ENCODE measurements at regions not wholly inside any gene's neighbourhood (a gene's known extent, or its start where the extent isn't known, plus 50 kb on each side); places are given as distances from the start of the nearest gene placed in this dataset.

DNA sequence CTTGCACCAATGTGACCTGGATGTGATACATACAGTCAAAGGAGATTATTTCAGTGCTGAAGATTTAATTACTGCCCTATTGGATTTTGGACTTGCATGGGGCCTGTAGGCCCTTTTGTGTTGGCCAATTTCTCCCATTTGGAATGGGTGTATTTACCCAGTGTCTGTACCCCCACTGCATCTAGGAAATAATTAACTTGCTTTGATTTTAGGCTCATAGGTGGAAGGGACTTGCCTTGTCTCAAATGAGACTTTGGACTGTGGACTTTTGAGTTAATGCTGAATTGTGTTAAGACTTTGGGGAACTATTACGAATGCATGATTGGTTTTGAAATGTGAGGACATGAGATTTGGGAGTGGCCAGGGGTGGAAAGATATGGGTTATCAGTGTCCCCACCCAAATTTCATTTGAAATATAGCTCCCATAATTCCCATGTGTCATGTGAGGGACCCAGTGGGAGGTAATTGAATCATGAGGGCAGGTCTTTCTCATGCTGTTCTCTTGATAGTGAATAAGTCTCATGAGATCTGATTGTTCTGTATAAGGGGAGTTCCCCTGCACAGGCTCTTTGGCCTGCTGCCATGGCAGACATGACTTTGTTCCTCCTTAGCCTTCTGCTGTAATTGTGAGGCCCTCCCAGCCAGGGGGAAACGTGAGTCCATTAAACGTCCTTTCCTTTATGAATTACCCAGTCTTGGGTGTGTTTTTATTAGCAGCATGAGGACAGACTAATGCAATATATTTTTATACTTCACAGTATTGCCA, 362.2 kb upstream of the SPANXN4 start:
- no peaks in the 10 kb centered on the region for H3K27me3 ChIP-seq (ENCODE audit: control insufficient read depth in 2 of 2, insufficient read depth in 2 of 2, low read length in 2 of 2)
- H4K20me1 ChIP-seq (replicated peaks; ENCODE audit: control insufficient read depth, extremely low read depth, insufficient read depth, low read length) = no peaks in the 10 kb centered on the region
- H3K27ac ChIP-seq (ENCODE audit: insufficient read depth, low read depth, low read length) = no peak overlapping the region
- no peak overlapping the region for H3K4me3 ChIP-seq (replicated peaks in 1 of 3; ENCODE audit: insufficient read depth in 1 of 3, low read depth in 1 of 3, low read length in 3 of 3)
- H3K79me2 ChIP-seq (ENCODE audit: control insufficient read depth, insufficient read depth, low read length) = no peaks in the 10 kb centered on the region
- ChIA-PET CTCF (no interaction called here), POLR2A (no interaction called here)
- BruUV-seq (replicated peaks) = no TSS peak
- H2AFZ ChIP-seq (ENCODE audit: low read depth, low read length) = no peak overlapping the region
- H3K9ac ChIP-seq (replicated peaks; ENCODE audit: extremely low read depth, insufficient read depth, low read length) = no peak overlapping the region
- no peaks in the 10 kb centered on the region for H3K4me1 ChIP-seq (ENCODE audit: control insufficient read depth, extremely low read depth, insufficient read depth, low read length)
- H3K4me2 ChIP-seq (ENCODE audit: insufficient read depth, low read length) = no peak overlapping the region
- no peaks in the 10 kb centered on the region for H3K36me3 ChIP-seq (ENCODE audit: control insufficient read depth in 2 of 2, extremely low read depth in 1 of 2, insufficient read depth in 2 of 2, low read length in 2 of 2)
- DNase-seq (ENCODE audit: low read depth, low spot score) = no peak
- dilution Hi-C loops (cut with MboI; ENCODE audit: extremely low pct_ligation_motif_present, low sequenced_read_pairs) = no loop called here
- intact Hi-C loops (cut with micrococcal nuclease) = no loop called here
- no peaks in the 10 kb centered on the region for H3K9me1 ChIP-seq (replicated peaks; ENCODE audit: control insufficient read depth, extremely low read depth, insufficient read depth, low read length)
- no peak for FAIRE-seq
- TF ChIP-seq GATA2 (IDR thresholded peaks at IDR 0.05; ENCODE audit: insufficient read depth, insufficient read length, low read depth, low read length) (no peak), POLR2AphosphoS5 (IDR thresholded peaks at IDR 0.05; ENCODE audit: insufficient read depth, low read depth, low read length) (no peak), JUN (IDR thresholded peaks at IDR 0.05; ENCODE audit: borderline replicate concordance, insufficient read depth, insufficient read length, low read depth) (no peak), POLR2A (IDR thresholded peaks at IDR 0.05; ENCODE audit: low read depth, low read length) (no peak), MYC (IDR thresholded peaks at IDR 0.05; ENCODE audit: low read depth, low read length) (no peak), FOS (IDR thresholded peaks at IDR 0.05; ENCODE audit: borderline replicate concordance, insufficient read depth, low read length) (no peak), EZH2 (IDR thresholded peaks at IDR 0.05; ENCODE audit: borderline replicate concordance, low read depth, low read length, severe bottlenecking) (no peak)
- TF ChIP-seq, protein P1, sequence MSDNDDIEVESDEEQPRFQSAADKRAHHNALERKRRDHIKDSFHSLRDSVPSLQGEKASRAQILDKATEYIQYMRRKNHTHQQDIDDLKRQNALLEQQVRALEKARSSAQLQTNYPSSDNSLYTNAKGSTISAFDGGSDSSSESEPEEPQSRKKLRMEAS (IDR thresholded peaks at IDR 0.05; ENCODE audit: insufficient read depth, insufficient read length) = no peak
- TF ChIP-seq, protein P2, sequence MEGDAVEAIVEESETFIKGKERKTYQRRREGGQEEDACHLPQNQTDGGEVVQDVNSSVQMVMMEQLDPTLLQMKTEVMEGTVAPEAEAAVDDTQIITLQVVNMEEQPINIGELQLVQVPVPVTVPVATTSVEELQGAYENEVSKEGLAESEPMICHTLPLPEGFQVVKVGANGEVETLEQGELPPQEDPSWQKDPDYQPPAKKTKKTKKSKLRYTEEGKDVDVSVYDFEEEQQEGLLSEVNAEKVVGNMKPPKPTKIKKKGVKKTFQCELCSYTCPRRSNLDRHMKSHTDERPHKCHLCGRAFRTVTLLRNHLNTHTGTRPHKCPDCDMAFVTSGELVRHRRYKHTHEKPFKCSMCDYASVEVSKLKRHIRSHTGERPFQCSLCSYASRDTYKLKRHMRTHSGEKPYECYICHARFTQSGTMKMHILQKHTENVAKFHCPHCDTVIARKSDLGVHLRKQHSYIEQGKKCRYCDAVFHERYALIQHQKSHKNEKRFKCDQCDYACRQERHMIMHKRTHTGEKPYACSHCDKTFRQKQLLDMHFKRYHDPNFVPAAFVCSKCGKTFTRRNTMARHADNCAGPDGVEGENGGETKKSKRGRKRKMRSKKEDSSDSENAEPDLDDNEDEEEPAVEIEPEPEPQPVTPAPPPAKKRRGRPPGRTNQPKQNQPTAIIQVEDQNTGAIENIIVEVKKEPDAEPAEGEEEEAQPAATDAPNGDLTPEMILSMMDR (IDR thresholded peaks at IDR 0.05; ENCODE audit: extremely low read depth in 1 of 2, insufficient read depth in 1 of 2, low read depth in 1 of 2, low read length in 2 of 2) = no peak
- H3K9me3 ChIP-seq (replicated peaks; ENCODE audit: control insufficient read depth, insufficient read depth, low read length) = no peaks in the 10 kb centered on the region
